GM08714 (cell line): ENCODE measurements at regions not wholly inside any gene's neighbourhood (a gene's known extent, or its start where the extent isn't known, plus 50 kb on each side); places are given as distances from the start of the nearest gene placed in this dataset.
"Not testable (repeated sequence)": the region's sequence is repeated elsewhere in the genome, so short reads cannot be mapped to it uniquely, and the experiment has no call there.

Experiments used
- H3K4me3 ChIP-seq: fragments of 200-500 bp; sonication (Bioruptor generic); 2 replicates; pipeline ENCODE4 v1.5.1; 2014; ENCODE audit warnings: mild to moderate bottlenecking, low read length, inconsistent platforms
- ZNF274 ChIP-seq: IDR thresholded peaks from 2 replicates; pipeline ENCODE4 v1.6.1; 2012; ENCODE audit warnings: mild to moderate bottlenecking, low read depth, low read length

GRCh38 chr12:9464408-9464807, 143.3 kb downstream of the KLRB1 start:
- no peak overlapping the region for H3K4me3 ChIP-seq
- no peak for TF ChIP-seq ZNF274

GRCh38 chr12:9455516-9455915, 152.2 kb downstream of the KLRB1 start:
- H3K4me3 ChIP-seq = not testable (repeated sequence)

GRCh38 chr12:9454021-9454420, 153.7 kb downstream of the KLRB1 start:
- not testable (repeated sequence) for H3K4me3 ChIP-seq

- H3K4me3 ChIP-seq = not testable (repeated sequence)
These were observed 157.6 kb downstream of the KLRB1 start for GRCh38 chr12:9450127-9450567.

GRCh38 chr12:9449657-9450126, 158.0 kb downstream of the KLRB1 start:
- H3K4me3 ChIP-seq = not testable (repeated sequence)

- no peak for TF ChIP-seq ZNF274
- H3K4me3 ChIP-seq = no peak overlapping the region; the same call in 1 of the 2 replicates
These were observed 158.5 kb downstream of the KLRB1 start for GRCh38 chr12:9449181-9449580.

GRCh38 chr12:9448648-9449047, 159.1 kb downstream of the KLRB1 start:
- peak overlapping the region; percentile 59; the same call in 1 of the 2 replicates for H3K4me3 ChIP-seq

GRCh38 chr12:9447791-9448614, 159.7 kb downstream of the KLRB1 start:
- peak overlapping the region; percentile 59; the same call in 1 of the 2 replicates for H3K4me3 ChIP-seq

- peak overlapping the region; percentile 59; the same call in 1 of the 2 replicates for H3K4me3 ChIP-seq
These were observed 160.6 kb downstream of the KLRB1 start for GRCh38 chr12:9446883-9447761.

- H3K4me3 ChIP-seq = not testable (repeated sequence)
These were observed 167.3 kb downstream of the KLRB1 start for GRCh38 chr12:9440428-9440827.

- not testable (repeated sequence) for H3K4me3 ChIP-seq
These were observed 172.0 kb downstream of the KLRB1 start for GRCh38 chr12:9435682-9436081.

GRCh38 chr12:9430385-9430784, 177.3 kb downstream of the KLRB1 start:
- H3K4me3 ChIP-seq = not testable (repeated sequence)

GRCh38 chr12:9428856-9429255, 178.9 kb downstream of the KLRB1 start:
- H3K4me3 ChIP-seq = not testable (repeated sequence)

GRCh38 chr12:9425429-9425828, 182.3 kb downstream of the KLRB1 start:
- not testable (repeated sequence) for H3K4me3 ChIP-seq

GRCh38 chr12:9424175-9424740, 183.5 kb downstream of the KLRB1 start:
- H3K4me3 ChIP-seq = not testable (repeated sequence)

- H3K4me3 ChIP-seq = not testable (repeated sequence)
These were observed 185.0 kb downstream of the KLRB1 start for GRCh38 chr12:9422689-9423088.

GRCh38 chr12:9421520-9422086, 186.1 kb downstream of the KLRB1 start:
- not testable (repeated sequence) for H3K4me3 ChIP-seq

GRCh38 chr12:9420817-9421519, 186.7 kb downstream of the KLRB1 start:
- not testable (repeated sequence) for H3K4me3 ChIP-seq

GRCh38 chr12:9418669-9419041, 189.1 kb downstream of the KLRB1 start:
- not testable (repeated sequence) for H3K4me3 ChIP-seq
